Natural killer cell (primary cell): ENCODE measurements at regions not wholly inside any gene's neighbourhood (a gene's known extent, or its start where the extent isn't known, plus 50 kb on each side); places are given as distances from the start of the nearest gene placed in this dataset.

Source experiments
- ATAC-seq, 3 donors: fragments of 150-1000 bp in 2 of 3; fragments of 200-7000 bp in 1 of 3; cut with Tn5 transposase; 1 replicate in 1 of 3; 2 replicates in 2 of 3; pipeline ENCODE4 v1.10.0; 2021; ENCODE audit warnings: mild to moderate bottlenecking in 2 of 3, moderate library complexity in 2 of 3
- DNase-seq, 2 donors: peaks; one replicate each; pipeline versions ENCODE4 v3.0.0 to v3.0.0-alpha.2; 2013 to 2021; ENCODE audit warnings: mixed read lengths in 1 of 2
- H3K27ac ChIP-seq: one replicate; pipeline ENCODE4 v1.5.1; 2013; ENCODE audit warnings: mild to moderate bottlenecking, low read length
- H3K27me3 ChIP-seq: one replicate; pipeline ENCODE4 v1.6.1; 2013; ENCODE audit warnings: low read length; ENCODE audit not compliant: control insufficient read depth, insufficient read depth
- H3K36me3 ChIP-seq: one replicate; pipeline ENCODE4 v1.6.1; 2013; ENCODE audit warnings: low read length; ENCODE audit not compliant: control insufficient read depth, insufficient read depth
- H3K4me1 ChIP-seq: one replicate; pipeline ENCODE4 v1.6.1; 2013; ENCODE audit warnings: low read length; ENCODE audit not compliant: control insufficient read depth, insufficient read depth
- H3K4me3 ChIP-seq: one replicate; pipeline ENCODE4 v1.5.1; 2013; ENCODE audit warnings: low read length
- H3K9me3 ChIP-seq: one replicate; pipeline ENCODE4 v1.6.1; 2013; ENCODE audit warnings: low read length; ENCODE audit not compliant: control insufficient read depth, insufficient read depth
- H3K27ac Mint-ChIP-seq, 2 donors: one replicate each; pipeline ENCODE4 v1.8.0; 2022; ENCODE audit warnings: mild to moderate bottlenecking in 2 of 2, mixed read lengths in 2 of 2, moderate library complexity in 1 of 2
- H3K27me3 Mint-ChIP-seq, 2 donors: one replicate each; pipeline ENCODE4 v1.8.0; 2022; ENCODE audit warnings: low read depth in 2 of 2, mixed read lengths in 2 of 2
- H3K36me3 Mint-ChIP-seq: one replicate; pipeline ENCODE4 v1.8.0; 2022; ENCODE audit warnings: mixed read lengths
- H3K4me1 Mint-ChIP-seq, 2 donors: one replicate each; pipeline ENCODE4 v1.8.0; 2022; ENCODE audit warnings: mixed read lengths in 2 of 2
- H3K4me3 Mint-ChIP-seq: one replicate; pipeline ENCODE4 v1.8.0; 2022; ENCODE audit warnings: mild to moderate bottlenecking, moderate library complexity, mixed read lengths
- H3K9me3 Mint-ChIP-seq, 2 donors: one replicate each; pipeline ENCODE4 v1.8.0; 2022; ENCODE audit warnings: mixed read lengths in 2 of 2
- WGBS: methylation state at CpG from one replicate; pipeline ENCODE4 v1.1.7; 2013; ENCODE audit warnings: missing lambda C conversion rate; ENCODE audit not compliant: insufficient coverage; 5-methylcytosine and 5-hydroxymethylcytosine counted together
- intact Hi-C: fragments of 100-400 bp; cut with micrococcal nuclease; formaldehyde crosslinking; loops from one replicate; pipeline ENCODE4 v1.14.2; 2022
- TF ChIP-seq, protein P1 (sequence below): fragments of 200-600 bp; IDR thresholded peaks from one replicate; pipeline ENCODE4 v1.8.0; 2022; ENCODE audit warnings: antibody characterized with exemption

DNA sequence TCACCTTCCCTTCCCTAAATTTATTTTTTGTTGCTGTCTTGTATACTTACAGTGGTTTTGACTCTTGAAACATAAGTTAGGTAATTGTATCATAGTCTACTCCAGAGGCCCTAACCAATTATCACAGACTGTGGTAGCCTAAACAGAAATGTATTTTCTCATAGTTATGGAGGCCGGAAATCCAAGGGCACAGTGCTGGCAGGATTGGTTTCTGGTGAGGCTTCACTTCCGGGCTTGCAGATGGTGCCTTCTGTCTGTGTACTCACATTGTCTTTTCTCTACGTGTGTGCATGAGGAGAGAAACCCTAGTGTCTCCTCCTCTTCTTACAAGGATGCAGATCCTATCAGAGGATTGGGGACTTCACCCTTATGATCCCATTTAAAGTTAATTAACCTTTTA is 290.2 kb upstream of the KCNMB2 start:
- no peaks in the 10 kb centered on the region for H3K4me1 Mint-ChIP-seq
- H3K4me3 ChIP-seq, result no peak overlapping the region

GRCh38 chr3:178255315-178255714 is 280.9 kb upstream of the KCNMB2 start:
- TF ChIP-seq, protein P1, sequence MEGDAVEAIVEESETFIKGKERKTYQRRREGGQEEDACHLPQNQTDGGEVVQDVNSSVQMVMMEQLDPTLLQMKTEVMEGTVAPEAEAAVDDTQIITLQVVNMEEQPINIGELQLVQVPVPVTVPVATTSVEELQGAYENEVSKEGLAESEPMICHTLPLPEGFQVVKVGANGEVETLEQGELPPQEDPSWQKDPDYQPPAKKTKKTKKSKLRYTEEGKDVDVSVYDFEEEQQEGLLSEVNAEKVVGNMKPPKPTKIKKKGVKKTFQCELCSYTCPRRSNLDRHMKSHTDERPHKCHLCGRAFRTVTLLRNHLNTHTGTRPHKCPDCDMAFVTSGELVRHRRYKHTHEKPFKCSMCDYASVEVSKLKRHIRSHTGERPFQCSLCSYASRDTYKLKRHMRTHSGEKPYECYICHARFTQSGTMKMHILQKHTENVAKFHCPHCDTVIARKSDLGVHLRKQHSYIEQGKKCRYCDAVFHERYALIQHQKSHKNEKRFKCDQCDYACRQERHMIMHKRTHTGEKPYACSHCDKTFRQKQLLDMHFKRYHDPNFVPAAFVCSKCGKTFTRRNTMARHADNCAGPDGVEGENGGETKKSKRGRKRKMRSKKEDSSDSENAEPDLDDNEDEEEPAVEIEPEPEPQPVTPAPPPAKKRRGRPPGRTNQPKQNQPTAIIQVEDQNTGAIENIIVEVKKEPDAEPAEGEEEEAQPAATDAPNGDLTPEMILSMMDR, result no peak

More for the DNA sequence above, 290.2 kb upstream of the KCNMB2 start:
- no peak for DNase-seq
- no peak overlapping the region for H3K27ac ChIP-seq
- intact Hi-C loops, result no loop called here
- H3K4me3 Mint-ChIP-seq, result no peak overlapping the region
- no peak overlapping the region for H3K27ac Mint-ChIP-seq
- H3K4me1 ChIP-seq, result no peaks in the 10 kb centered on the region
- H3K27me3 Mint-ChIP-seq, result peaks cover 0 to 2% of the 10 kb centered on the region in 2 donors
- ATAC-seq, result no peak
- H3K9me3 Mint-ChIP-seq, result no peaks in the 10 kb centered on the region
- H3K36me3 ChIP-seq, result no peaks in the 10 kb centered on the region
- 94% methylated on average over 3 of the region's 3 CpGs for WGBS
- H3K36me3 Mint-ChIP-seq, result no peaks in the 10 kb centered on the region
- no peaks in the 10 kb centered on the region for H3K9me3 ChIP-seq
- H3K27me3 ChIP-seq, result no peaks in the 10 kb centered on the region
- TF ChIP-seq, protein P1, result no peak

GRCh38 chr3:178257491-178257890 is 278.7 kb upstream of the KCNMB2 start:
- Mint-ChIP-seq H3K4me3 (no peak overlapping the region), H3K4me1 (no peaks in the 10 kb centered on the region), H3K27ac (no peak overlapping the region), H3K27me3 (peaks cover 0 to 13% of the 10 kb centered on the region in 2 donors), H3K36me3 (no peaks in the 10 kb centered on the region), H3K9me3 (no peaks in the 10 kb centered on the region)
- Histone ChIP-seq H3K9me3 (no peaks in the 10 kb centered on the region), H3K4me1 (no peaks in the 10 kb centered on the region), H3K4me3 (no peak overlapping the region), H3K27ac (no peak overlapping the region), H3K27me3 (no peaks in the 10 kb centered on the region), H3K36me3 (no peaks in the 10 kb centered on the region)
- DNase-seq (no peak), ATAC-seq (no peak)
- 70% methylated on average over 3 of the region's 4 CpGs for WGBS
- intact Hi-C loops, result no loop called here
- TF ChIP-seq, protein P1, result no peak

More at GRCh38 chr3:178255315-178255714, 280.9 kb upstream of the KCNMB2 start:
- H3K27ac ChIP-seq, result no peak overlapping the region
- no peaks in the 10 kb centered on the region for H3K9me3 Mint-ChIP-seq
- intact Hi-C loops, result no loop called here
- no peaks in the 10 kb centered on the region for H3K9me3 ChIP-seq
- no peaks in the 10 kb centered on the region for H3K4me1 Mint-ChIP-seq
- no peak overlapping the region for H3K27ac Mint-ChIP-seq
- H3K36me3 Mint-ChIP-seq, result no peaks in the 10 kb centered on the region
- H3K4me3 ChIP-seq, result no peak overlapping the region
- ATAC-seq (no peak), DNase-seq (no peak)
- H3K27me3 ChIP-seq, result no peaks in the 10 kb centered on the region
- H3K36me3 ChIP-seq, result no peaks in the 10 kb centered on the region
- H3K4me3 Mint-ChIP-seq, result no peak overlapping the region
- peaks cover 0 to 13% of the 10 kb centered on the region in 2 donors for H3K27me3 Mint-ChIP-seq
- no peaks in the 10 kb centered on the region for H3K4me1 ChIP-seq
- WGBS, result 95% methylated on average over 2 of the region's 2 CpGs

DNA sequence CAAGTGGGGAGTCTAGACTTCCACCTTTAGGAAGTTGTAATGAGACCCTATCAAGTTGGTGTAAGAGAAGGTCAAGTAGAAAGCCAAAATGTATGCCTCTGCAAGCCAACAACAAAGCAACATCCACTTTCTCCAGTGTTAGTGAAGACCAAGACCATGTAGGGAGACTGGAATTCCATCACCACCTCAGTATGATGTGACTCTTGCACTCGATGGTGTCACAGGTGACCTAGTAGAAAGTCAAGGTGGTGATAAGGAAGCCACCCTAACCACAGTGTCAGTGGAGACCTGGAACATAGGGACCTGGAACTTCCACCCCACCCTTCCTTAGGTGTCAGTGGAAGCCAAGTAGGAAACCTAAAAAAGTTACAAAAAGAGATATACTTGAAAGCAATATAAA is 278.1 kb upstream of the KCNMB2 start:
- no peaks in the 10 kb centered on the region for H3K36me3 Mint-ChIP-seq
- ATAC-seq, result no peak
- H3K27ac ChIP-seq, result no peak overlapping the region
- no peaks in the 10 kb centered on the region for H3K9me3 ChIP-seq
- H3K36me3 ChIP-seq, result no peaks in the 10 kb centered on the region
- WGBS, result no CpG with 5 or more reads among the region's 1 CpG
- no peaks in the 10 kb centered on the region for H3K4me1 ChIP-seq
- no peak overlapping the region for H3K4me3 ChIP-seq
- intact Hi-C loops, result no loop called here
- H3K27ac Mint-ChIP-seq, result no peak overlapping the region
- H3K27me3 Mint-ChIP-seq, result peaks cover 0 to 8% of the 10 kb centered on the region in 2 donors
- H3K9me3 Mint-ChIP-seq, result no peaks in the 10 kb centered on the region
- DNase-seq, result no peak
- TF ChIP-seq, protein P1, result no peak
- no peak overlapping the region for H3K4me3 Mint-ChIP-seq
- H3K27me3 ChIP-seq, result no peaks in the 10 kb centered on the region
- no peaks in the 10 kb centered on the region for H3K4me1 Mint-ChIP-seq
